ENCODE measurements at regions not wholly inside any gene's neighbourhood (a gene's known extent, or its start where the extent isn't known, plus 50 kb on each side); places are given as distances from the start of the nearest gene placed in this dataset.

- no peak for DNase-seq (ENCODE audit: low read depth)
Observed at GRCh38 chr13:89803839-89804238, 1543.6 kb upstream of the MIR17HG start.

- DNase-seq (ENCODE audit: low read depth), result no peak
Observed at GRCh38 chr13:89806594-89806993, 1540.9 kb upstream of the MIR17HG start.

DNA sequence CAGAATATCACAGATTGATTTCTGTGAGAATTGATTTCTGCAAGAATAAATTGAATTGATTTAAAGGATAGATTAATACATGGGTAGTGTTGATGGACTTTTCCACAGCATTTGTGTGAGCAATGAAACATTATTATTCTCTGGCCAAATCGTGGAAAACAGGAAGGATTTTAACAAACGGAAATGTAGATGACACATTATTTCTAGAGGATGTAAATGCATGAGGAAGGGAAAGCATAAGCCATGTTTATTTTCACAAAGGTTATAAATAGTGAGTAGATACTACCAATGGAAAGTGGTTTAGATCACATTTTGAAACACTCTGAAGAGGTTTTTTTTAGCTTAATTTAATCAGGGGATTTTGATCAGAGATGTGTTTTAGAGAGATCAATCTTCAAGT lies 1534.6 kb upstream of the MIR17HG start:
- no peak for DNase-seq (ENCODE audit: low read depth)

GRCh38 chr13:89816404-89816803 lies 1531.1 kb upstream of the MIR17HG start:
- DNase-seq (ENCODE audit: low read depth), result no peak

DNA sequence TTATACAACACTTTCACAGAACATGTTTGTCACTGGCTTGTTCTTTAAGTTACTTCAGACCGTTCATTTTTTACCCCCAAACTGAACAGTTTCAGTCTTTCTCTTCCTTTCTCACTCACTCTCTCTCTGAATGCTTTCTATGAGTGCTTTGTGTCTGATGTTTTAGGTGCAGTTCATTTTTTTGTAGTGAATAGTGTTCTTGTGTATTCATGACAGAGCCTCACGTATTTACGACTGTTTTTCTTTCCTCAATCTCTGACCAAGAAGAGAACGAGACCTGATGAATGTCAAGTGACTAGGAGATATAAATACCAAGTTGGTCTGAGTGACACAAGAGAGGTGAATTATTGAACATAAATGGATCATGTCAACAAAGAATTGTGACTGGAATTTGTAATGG lies 1525.0 kb upstream of the MIR17HG start:
- DNase-seq (ENCODE audit: low read depth), result no peak

GRCh38 chr13:89827552-89827951 lies 1519.9 kb upstream of the MIR17HG start:
- DNase-seq (ENCODE audit: low read depth), result no peak

- no peak for DNase-seq (ENCODE audit: low read depth)
Observed at GRCh38 chr13:89828506-89828905, 1519.0 kb upstream of the MIR17HG start.

- DNase-seq (ENCODE audit: low read depth), result no peak
Observed at GRCh38 chr13:89831157-89831556, 1516.3 kb upstream of the MIR17HG start.

DNA sequence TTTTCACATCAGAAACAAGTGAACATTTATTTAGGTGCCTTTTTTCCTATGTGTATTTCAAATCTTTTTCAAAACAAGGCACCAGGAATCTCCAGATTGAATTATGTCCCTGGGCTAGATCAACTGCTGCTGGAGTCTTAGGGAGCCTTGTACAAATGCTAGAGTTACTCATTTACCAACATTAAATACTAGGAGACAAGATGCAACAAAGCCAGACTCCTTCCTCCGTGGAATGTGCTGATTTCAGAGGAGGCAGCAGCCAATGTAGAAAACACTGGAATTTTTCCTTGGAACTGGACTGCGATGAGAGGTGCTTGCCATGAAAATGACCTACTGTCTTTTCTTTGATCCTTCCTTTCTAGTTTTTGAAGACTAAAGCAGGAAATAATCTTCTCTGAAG lies 1514.7 kb upstream of the MIR17HG start:
- DNase-seq (ENCODE audit: low read depth), result no peak

DNA sequence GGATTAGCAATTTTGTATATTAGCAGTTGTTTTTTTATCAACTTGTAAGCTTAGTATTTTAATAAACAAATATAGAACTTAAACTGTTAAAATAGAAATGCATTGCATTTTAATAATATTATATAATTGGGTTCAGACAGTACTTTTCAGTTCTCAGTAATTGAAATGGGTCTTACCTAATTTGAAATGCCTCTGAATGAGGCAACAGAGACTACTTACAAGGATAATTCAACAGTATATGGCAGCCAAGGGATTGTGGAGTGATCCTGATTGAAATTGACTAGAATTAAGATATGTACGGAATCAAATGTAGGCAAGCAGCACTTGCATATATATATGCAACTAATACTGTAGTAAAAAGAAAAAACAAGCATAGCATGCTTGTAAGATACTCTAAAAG lies 1503.9 kb upstream of the MIR17HG start:
- DNase-seq (ENCODE audit: low read depth), result no peak

GRCh38 chr13:89845874-89846273 lies 1501.6 kb upstream of the MIR17HG start:
- DNase-seq (ENCODE audit: low read depth), result no peak

GRCh38 chr13:89846926-89847585 lies 1500.4 kb upstream of the MIR17HG start:
- no peak for DNase-seq (ENCODE audit: low read depth)

DNA sequence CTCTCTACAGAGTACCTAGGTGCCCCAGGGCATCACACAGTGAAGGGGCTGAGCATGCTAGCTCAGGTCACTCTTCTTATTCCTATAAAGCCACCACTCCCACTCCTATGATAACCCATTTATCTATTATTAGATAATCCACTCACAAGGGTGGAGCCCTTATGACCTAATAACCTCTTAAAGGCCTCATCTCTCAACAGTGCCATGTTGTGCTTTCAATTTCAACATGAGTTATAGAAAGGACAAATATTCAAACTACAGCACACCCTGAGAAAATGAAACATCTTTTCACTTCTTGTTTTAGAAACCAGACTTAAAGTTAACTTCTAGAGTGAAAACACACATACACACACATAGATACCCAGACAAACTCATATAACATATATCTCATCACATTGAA lies 1494.9 kb upstream of the MIR17HG start:
- no peak for DNase-seq (ENCODE audit: low read depth)

- no peak for DNase-seq (ENCODE audit: low read depth)
Observed at GRCh38 chr13:89856512-89856911, 1491.0 kb upstream of the MIR17HG start.

GRCh38 chr13:89857502-89857901 lies 1490.0 kb upstream of the MIR17HG start:
- no peak for DNase-seq (ENCODE audit: low read depth)

DNA sequence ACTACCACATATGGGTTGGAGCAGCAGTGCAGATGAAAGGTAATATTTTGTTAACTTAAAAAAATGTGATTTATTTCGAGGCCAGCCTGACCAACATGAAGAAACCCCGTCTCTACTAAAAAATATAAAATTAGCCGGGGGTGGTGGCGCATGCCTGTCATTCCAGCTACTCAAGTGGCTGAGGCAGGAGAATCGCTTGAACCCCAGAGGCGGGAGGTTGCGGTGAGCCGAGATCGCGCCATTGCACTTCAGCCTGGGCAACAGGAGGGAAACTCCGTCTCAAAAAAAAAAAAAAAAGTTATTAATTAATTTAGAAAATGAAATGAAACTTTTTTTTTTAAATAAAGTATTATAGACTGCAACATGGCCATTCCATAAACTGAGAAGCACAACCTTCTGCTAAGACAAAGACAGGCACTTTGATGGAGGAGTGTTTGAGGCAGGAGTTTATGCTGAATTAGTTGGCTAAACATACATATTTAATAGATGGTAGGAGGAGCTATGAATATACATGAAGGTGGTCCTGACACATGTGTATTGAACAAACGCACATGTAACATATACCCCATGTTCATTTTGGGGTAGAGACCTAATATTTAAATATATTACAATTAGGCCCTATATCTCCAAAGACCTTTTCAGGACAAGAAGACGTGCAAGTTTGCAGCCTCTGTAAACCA lies 1485.3 kb upstream of the MIR17HG start:
- no peak for DNase-seq (ENCODE audit: low read depth)

GRCh38 chr13:89862691-89863036 lies 1484.8 kb upstream of the MIR17HG start:
- no peak for DNase-seq (ENCODE audit: low read depth)

DNA sequence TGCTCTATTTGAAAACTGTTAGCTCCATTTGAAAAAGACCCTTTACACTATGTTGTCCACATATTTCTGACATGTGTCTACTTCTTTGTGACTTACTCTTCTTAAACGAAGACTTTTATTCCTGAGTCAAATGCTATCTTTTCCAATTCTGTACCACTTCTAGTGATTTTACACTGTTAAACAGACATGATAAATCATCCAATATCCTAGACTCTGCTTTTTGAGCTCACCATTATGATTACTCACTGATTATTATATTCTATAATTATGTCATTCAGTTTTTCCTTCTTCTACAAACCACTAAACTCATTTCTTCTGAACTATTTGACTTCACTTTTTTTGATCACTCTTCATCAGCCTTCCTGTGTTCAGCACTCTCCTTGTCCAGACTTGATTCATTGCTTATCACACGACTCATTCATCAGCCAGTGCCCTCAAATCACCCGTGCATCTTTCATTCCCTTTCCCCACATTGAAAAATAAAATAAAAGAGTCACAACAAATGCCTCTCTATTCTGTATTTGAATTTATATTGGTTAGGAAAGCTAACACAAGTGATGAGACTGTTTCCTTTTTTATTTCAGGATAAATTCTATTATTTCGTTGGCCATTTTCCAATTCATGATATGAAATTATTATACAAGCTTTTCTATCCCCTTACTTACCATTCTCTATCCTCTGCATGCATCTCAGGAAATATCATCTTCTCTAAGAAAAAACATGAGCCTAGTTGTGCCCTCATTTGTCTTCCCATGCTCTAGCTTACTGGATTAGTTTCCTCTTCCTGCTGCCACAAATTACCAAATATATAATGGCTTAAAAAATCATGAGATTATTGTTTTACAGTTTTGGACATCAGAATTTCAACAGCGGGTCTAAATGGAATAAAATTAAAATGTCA lies 1482.1 kb upstream of the MIR17HG start:
- no peak for DNase-seq (ENCODE audit: low read depth)

- no peak for DNase-seq (ENCODE audit: low read depth)
Observed at GRCh38 chr13:89869312-89869711, 1478.2 kb upstream of the MIR17HG start.

GRCh38 chr13:89878904-89879303 lies 1468.6 kb upstream of the MIR17HG start:
- no peak for DNase-seq (ENCODE audit: low read depth)

DNA sequence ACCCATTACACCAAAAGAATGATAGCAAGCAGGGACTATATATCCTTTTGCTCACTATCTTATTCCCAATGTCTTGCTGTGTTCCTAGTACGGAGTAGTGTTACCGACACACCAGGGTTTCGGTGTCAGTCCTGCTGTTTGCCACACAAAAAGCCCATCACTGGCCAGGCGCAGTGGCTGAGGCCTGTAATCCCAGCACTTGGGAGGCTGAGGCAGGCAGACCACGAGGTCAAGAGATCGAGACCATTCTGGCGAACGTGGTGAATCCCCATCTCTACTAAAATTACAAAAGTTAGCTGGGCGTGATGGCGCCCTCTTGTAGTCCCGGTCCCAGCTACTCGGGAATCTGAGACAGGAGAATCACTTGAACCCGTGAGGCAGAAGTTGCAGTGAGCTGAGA lies 1467.3 kb upstream of the MIR17HG start:
- no peak for DNase-seq (ENCODE audit: low read depth)

GRCh38 chr13:89883893-89884448 lies 1463.5 kb upstream of the MIR17HG start:
- no peak for DNase-seq (ENCODE audit: low read depth)

Data from forelimb muscle (tissue), 1 donor.